HG02938 (cell line): ENCODE measurements at regions not wholly inside any gene's neighbourhood (a gene's known extent, or its start where the extent isn't known, plus 50 kb on each side); places are given as distances from the start of the nearest gene placed in this dataset.

Experiments used
- ATAC-seq: cut with Tn5 transposase; IDR thresholded peaks from one replicate; pipeline ENCODE4 v1.9.1; 2021; ENCODE audit warnings: mild to moderate bottlenecking, moderate library complexity; ENCODE audit not compliant: unreplicated experiment

DNA sequence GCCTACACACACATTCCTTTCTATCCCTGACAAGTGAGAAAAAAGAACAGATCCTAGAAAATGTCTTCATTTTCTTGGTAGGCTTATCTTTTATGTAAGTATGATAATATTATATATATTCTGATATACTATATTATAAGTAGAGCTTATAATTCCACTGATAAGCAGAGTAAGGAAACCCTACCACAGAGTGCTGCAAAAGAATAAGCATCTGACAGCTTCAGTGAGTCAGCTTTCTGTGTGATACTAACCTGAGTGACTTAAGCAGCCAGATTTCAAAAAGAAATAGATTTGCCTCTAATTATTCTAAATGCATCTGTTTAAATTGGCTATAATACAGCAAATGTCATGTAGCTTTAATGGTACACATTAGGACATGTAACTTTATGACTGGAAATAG is 656.0 kb downstream of the MCTP2 start:
- ATAC-seq = no peak

DNA sequence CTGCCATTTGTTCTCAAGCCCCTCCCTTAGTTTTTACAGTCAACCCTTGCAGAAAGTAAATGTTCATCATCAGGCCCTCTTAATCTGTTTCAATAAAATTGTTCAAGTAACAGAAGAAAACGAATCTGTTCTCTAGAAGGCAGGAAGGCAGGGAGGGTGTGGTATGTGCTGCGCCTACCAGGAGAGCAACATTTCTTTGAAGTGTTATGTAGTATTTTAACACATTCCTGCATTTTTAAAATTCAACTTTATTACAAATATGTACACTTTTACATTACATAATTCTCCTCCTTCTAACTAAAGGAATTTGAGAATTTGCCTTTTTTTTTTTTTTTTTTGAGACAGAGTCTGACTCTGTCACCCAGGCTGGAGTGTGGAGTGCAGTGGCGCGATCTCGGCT is 657.8 kb downstream of the MCTP2 start:
- ATAC-seq = no peak

DNA sequence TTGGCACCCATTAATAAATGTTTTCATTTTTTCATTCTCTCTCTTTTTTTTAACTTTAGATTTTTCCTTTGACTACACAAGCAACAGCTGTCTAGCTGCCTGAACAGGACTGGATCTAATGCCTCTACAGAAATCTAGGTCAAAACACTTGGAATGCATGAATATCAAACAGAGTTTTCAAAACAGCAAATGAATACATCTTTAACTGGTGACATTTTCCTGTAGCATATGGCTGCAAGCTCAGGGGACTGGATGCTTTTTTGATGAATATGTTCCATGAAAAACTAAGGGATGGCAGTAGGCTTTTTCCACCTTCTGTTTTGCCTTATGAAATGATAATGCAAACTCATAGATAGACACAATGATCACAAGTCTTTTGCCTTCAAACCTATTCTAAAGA is 661.7 kb downstream of the MCTP2 start:
- ATAC-seq = no peak

DNA sequence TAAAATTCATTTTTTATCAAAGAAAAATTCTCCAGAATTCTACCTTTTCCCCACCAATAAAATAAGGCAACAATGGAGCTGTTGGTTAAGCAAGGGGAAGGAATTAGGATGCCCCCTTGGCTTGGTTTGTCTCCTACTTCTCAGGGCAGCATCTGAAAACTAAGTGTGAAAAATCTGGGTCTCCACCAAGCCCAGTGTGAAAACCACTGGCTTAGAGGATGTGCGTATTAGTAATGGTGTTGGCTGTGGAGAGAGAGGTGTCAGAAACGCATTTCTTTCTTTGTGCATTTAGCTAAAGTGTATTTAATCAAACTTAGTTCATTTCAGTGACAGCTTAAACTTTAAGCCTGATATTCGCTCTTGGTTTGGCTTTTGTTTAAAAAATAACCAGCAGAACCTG is 662.7 kb downstream of the MCTP2 start:
- no peak for ATAC-seq

DNA sequence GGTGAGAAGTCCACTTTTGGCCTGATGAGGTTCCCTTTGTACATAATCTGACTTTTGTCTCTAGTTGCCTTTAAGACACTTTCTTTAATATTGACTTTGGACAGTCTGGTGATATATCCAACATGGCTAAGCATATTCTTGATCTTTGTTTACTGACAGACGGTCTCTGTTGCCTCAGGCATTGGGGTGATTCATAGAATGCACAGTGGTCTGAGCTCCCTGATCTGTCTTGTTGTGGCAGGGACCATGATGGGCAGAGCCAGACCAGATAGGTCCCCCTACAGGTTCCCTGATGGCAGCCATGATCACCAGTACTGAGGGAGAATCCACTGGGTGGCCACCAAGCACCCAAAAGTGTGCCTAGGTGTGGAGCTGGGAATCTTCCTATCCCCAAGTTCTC is 678.1 kb downstream of the MCTP2 start:
- no peak for ATAC-seq

DNA sequence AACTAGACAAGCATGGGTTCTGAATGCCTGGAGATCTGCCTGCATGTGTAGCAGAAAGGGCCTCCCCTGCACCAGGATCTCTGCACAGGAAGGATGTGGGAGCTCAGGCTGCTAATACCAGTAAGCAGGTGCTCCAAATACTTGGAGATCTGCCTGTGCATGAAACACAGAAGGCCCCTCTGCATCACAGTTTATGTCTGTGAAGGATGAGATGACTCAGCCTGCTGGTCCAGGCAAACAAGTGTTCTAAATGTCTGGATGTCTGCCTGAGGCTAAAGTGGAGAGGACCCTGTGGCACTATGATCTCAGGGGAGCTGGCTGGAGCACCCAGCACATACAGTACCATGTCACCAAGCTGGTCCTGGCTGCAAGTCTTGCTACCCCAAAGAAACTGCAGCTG is 678.8 kb downstream of the MCTP2 start:
- ATAC-seq = no peak

DNA sequence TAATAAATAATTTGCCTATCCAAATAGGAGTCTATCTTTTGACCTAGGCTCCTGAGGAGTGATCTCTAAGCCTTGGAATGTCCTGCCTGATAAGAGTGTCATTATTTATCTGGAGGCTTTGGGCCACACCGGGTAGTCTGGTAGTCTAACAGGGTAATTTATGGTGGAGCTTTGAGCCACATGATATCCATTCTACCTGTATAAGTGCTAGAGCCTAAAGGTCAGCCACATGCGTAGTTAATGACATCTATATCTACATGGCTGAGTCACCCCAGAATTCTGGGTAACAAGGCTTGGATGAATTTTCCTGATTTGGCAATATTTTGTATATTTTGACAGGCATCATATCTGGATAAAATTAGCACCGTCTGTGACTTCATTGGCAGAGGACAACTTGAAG is 681.4 kb downstream of the MCTP2 start:
- no peak for ATAC-seq

DNA sequence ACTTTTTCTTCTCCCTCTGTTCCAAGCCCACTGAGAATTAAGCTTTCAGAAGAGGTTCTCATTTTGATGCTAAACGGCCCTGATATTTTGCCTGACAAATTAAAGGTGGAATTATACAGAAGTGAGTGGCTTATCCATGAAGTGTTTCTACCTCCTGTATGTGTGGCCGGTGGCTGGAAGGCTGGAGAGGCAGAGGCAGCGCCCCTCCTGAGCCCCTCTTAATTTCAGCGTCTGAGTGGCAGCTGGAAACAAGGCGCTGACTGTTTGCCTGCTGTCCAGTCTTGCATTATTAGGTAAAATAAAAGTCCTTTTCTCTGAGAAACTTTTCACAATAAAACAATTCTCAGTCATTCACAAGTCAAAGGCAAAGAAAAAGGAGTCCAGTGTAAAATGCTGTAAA is 685.7 kb downstream of the MCTP2 start:
- ATAC-seq = no peak

DNA sequence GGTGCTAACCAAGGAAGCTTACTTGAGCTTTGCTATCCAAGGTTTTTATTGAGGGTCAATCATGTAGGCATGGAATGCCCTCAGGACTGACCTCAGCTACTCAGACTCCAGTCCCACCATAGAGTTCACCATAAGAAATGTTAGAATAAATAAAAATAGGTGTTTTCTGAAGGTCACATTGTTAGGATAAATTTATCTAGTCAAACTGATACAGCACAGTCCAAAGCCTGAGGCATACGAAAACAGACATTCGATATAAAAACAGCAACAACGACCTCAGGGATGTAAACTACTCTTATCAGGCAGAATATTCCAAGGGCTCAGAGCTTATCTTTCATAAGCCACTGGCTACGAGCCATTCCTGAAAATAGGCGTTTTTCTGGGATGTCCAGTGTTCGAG is 690.6 kb downstream of the MCTP2 start:
- no peak for ATAC-seq

DNA sequence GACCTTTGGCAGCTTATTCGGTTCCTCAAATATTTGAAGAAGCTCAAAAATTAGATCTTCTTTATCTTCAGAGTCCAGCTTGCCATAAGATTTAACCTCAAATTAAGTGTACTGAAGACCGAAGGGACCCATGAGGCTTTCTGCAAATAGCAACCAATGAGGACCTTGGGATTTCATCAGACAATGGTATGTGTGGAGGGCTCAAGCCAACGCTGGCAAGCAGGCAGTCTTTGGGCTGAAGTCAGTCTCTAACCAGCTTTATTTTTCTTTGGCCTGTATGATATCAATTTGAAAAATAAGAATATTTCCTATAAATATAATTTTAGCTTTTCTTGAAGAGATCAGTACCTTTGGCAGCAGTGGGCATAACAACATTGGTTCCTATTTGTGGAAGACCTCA is 692.7 kb downstream of the MCTP2 start:
- ATAC-seq = no peak

DNA sequence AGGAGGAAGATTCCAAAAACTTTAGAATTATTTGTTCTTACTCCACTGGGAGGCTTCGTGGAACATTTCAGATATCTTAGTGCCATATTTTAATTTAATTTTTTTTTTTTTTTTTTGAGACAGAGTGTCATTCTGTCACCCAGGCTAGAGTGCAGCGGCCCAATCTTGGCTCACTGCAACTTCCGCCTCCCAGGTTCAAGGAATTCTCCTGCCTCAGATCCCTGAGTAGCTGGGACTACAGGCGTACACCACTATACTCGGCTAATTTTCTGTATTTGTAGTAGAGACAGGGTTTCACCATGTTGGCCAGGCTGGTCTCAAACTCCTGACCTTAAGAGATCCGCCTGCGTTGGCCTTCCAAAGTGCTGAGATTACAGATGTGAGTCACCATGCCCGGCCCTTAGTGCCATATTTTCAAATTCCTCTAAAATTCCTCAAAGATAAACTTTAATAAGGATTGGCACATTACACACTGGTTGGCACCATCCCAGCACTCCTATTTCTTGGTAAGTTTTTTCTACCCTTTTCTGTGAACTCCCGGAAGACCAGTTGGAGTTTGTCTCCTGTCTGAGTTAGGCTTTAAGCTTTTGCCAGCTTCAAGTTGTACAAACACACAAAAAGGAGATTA is 693.7 kb downstream of the MCTP2 start:
- ATAC-seq = no peak

DNA sequence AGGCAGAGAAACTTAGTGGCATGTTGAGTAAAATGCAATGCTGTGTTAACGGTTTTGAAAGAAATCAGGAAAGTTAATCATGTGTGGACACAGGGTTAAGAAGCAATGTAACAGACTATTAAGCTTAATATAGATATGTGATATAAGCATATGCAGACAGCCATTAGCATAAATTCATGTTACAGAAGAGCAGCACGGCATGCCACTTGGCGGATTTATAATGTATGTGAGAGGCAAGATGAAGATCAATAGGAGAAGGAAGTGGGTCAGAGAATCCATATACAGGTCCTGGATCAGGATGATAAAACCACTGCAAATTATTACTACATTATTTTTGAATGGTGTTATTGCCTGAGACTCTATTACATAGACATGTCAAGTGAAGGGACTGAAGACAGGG is 694.3 kb downstream of the MCTP2 start:
- no peak for ATAC-seq

DNA sequence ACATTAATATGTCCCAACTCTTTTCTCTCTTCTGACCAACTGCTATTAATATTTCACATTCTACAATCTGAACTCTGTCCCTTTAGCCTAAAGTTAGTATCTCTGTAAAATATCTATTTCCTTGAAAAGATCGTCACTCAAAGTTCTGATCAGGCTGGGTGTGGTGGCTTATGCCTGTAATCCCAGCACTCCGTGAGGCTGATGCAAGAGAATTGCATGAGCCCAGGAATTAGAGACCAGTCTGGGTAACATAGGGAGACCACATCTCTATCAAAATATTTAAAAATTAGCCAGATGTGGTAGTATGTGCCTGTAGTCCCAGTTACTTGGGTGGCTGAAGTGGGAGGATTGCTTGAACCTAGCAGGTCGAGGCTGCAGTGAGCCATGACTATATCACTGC is 695.6 kb downstream of the MCTP2 start:
- ATAC-seq = no peak

DNA sequence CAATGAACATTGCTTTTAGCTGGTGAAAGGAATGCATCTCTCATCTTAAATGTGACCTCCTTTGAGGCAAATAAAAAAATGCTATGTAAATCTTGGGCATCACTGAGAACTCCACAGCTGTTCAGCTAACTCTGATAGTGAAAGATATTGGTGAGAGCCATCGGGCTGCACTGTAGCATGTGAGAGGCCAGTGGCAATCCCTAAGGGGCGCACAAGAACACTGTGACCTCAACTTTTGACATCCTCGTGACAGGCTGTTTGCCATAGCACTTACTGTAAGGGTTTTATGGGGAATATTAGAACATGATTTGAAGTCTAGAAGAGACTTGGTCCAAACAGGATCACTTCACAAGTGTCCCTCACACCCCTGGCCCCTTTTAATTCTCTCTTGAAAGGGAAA is 697.9 kb downstream of the MCTP2 start:
- ATAC-seq = no peak

DNA sequence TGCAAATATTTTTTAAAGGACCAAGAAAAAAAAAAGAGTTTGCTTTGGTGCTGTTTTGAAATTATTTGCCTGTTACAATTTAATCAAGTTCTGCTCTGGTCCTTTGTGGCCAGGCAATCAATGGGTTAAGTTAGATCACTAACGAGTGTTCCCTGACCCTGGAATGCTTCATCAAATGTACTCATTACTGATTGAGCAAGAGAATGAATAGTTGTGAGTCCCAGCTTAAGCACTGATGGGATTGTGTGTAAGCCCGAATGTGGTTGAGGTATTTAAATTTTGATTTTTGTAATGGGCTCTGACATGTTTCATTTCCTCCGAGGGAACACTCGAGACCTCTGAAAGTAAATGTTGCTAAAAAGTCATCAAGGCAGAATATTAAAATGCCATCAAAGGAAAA is 699.1 kb downstream of the MCTP2 start:
- ATAC-seq = no peak

DNA sequence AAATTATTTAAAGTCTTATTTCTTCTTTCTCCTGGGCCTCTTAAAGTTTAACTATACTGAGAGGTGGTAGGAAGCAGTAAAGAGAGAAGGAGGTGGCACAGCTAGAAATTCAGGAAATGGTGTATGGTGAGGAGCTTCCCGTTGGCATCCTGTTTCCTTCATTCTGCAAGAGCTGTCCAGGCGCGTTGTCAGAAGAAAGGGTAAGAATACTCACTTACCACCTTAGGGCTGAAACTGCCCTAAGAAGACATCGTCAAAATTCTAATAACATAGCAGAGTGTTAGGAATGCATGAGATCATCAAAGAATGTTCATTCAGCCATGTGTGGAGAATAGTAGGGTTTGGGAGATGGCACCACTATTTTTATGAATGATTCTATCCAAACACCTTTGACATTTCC is 699.6 kb downstream of the MCTP2 start:
- no peak for ATAC-seq

DNA sequence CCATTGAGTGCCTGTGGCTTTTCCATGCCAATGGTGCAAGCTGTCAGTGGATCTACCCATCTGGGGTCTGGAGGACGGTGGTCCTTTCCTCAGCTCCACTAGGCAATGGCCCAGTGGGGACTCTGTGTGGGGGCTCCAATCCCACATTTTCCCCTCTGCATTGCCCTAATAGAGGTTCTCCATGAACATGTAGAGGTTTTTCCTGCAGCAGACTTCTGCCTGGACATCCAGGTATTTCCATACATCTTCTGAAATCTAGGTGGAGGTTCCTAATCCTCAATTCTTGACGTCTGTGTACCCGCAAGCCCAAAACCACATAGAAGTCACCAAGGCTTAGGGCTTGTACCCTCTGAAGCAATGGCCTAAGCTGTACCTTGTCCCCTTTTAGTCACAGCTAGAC is 703.1 kb downstream of the MCTP2 start:
- ATAC-seq = no peak

DNA sequence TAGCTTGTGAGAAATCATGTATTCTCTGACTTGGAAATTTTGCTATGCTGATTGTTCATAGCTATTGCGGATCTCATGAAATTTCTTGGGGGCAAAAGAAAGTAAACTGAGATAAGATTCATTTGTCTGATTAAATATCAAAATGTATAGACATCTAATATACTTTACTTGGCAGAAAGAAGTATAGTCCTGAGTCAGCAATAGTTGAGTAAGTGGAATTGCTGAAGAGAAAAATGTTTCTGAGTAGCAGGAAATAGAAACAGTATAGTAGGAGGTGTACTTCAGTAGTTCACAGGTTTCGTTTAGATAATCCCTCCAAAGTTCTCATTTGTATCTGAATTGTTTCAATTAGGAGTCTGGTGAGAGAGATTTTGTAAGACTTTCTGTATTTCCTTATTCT is 705.9 kb downstream of the MCTP2 start:
- no peak for ATAC-seq

DNA sequence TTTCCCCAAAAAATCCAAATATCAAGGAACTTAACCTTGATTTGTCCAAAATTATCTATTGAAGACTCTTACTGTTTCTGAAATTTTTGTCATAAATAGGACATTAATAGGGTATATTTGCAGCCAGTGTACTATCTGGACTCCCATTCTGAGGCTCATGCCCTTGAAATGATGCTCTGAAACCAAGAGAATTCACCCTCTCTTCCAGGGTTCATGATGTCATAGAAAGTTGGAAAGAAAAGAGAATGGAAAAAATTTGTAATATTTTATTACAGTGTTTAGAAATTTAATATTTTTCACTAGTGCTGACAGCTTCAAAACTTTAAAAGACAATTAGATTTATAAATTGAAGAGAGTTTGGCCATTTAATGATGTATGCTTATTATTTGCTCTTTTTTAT is 712.5 kb downstream of the MCTP2 start:
- ATAC-seq = no peak

DNA sequence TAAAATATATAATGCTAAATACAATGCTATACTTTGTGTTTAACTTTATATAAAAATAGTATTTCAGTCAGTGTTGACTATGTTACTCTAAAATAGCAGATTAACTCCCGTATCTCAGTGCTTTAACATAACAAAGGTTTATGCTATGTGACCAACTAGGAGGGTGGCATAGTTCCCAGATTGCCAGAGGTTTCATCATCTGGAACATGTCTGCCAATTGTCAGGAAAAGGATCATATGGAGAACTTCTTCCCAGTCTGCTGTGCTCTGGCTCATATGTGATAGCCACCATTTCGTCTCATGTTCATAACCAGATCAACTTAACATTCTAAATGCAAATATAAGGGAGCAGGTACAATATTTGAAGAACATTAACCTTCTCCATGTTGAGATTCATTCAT is 720.2 kb downstream of the MCTP2 start:
- no peak for ATAC-seq

DNA sequence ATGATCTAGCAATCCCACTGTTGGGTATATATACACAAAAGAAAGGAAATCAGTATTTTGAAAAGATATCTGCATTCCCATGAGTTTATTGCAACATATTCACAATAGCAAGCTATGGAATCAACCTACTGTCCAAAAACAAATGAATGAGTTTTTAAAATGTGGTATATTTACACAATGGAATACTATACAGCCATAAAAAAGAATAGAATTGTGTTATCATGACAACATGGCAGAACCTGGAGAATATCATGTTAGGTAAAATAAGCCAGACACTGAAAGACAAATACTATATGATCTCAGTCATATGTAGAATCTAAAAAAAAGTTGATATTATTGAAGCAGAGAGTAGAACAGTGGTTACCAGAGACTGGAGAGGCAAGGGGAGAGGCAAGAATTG is 732.6 kb downstream of the MCTP2 start:
- no peak for ATAC-seq

DNA sequence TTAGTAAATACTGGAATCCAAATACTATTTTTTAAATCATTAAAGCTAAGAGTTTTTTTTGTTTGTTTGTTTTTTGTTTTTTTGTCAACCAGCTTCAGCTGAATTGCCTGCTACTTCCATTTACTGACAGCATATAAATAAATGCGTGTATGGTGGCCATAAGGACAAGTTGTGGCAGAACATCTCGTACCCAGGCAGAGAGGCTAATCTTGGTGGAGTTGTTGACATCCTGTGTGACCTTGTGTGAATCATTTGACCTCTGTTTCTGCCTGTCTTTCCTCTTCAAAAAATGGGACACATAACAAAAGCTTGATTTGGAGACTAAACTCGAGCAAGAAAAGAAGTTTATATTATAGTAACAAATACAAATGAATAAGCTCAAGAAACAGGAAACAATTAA is 734.2 kb downstream of the MCTP2 start:
- ATAC-seq = no peak

DNA sequence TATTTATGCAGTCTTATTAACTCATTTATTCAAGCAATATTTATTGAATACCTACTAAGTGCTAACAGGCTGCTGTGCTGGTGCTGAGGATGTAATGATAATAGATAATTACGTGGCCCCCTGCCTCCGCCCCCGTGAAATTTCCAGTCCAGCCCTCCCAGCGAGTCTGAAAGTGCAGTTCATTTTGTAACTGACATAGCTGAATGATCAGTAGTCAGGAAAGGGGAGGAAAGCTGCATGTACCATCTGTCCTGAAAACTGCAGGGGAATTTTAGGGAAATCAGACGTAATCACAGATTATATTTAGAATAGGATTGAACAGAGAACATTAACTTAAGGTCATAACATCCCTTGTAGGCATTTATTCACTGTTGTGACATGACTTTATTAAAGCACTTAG is 736.8 kb downstream of the MCTP2 start:
- ATAC-seq = no peak

DNA sequence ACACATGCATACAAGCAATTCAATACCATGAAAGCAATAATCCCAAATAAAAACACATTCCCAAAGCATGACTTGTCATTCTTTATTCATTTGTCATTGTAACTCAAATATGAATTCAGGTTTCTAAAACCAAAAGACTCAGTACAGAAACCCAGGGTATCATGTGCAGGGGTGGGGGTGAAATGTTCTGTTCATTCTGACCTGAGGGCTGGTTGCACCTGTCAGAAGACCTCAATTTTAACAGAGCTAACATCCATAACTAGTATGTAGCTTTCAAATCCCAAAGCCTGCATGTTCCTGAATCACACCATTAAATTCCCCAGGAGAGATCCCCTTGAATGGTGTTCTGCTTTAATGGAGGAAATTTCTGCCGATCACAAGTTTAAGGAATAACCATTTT is 738.7 kb downstream of the MCTP2 start:
- no peak for ATAC-seq
